ENCODE measurements at regions not wholly inside any gene's neighbourhood (a gene's known extent, or its start where the extent isn't known, plus 50 kb on each side); places are given as distances from the start of the nearest gene placed in this dataset.
"Not testable (repeated sequence)": the region's sequence is repeated elsewhere in the genome, so short reads cannot be mapped to it uniquely, and the experiment has no call there.

DNA sequence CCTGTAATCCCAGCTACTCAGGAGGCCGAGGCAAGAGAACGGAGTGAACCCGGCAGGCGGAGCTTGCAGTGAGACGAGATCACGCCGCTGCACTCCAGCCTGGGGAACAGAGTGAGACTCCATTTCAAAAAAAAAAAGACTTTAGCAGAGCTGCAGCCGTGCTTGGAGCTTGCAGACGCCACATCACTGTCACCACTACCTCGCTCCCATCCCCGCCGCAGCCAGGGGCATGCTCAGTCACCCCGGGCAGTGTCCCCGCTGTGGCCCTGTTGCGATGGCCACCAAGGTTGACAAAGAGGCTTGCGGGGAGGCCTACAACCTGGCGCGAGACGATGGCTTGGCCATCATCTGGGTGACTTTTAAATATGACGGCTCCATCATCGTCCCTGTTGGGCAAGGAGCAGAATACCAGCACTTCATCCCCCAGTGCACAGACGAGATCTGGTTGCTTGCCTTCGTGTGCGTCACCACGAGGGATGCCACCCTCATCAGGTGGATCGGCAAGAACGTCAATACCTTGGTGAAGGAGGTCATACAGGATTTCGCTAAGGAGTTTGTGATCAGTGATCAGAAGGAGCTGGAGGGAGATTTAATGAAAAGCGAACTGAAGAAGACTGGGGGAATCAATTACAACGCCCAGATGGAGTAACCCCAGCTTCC is 118.1 kb downstream of the TNFRSF13B start:
- H3K4me1 ChIP-seq, result no peaks in the 10 kb centered on the region
- 89 to 91% methylated on average over 7 to 9 of the region's 30 CpGs for WGBS, 2 donors (ENCODE audit: low coverage in 1 of 2)
- ATAC-seq, result no peak
- no peaks in the 10 kb centered on the region for H3K9me3 ChIP-seq
- TF ChIP-seq POLR2AphosphoS5 (IDR thresholded peaks at IDR 0.05), result no peak
- no peak for TF ChIP-seq POLR2A (IDR thresholded peaks at IDR 0.05)
- TF ChIP-seq, protein P1, sequence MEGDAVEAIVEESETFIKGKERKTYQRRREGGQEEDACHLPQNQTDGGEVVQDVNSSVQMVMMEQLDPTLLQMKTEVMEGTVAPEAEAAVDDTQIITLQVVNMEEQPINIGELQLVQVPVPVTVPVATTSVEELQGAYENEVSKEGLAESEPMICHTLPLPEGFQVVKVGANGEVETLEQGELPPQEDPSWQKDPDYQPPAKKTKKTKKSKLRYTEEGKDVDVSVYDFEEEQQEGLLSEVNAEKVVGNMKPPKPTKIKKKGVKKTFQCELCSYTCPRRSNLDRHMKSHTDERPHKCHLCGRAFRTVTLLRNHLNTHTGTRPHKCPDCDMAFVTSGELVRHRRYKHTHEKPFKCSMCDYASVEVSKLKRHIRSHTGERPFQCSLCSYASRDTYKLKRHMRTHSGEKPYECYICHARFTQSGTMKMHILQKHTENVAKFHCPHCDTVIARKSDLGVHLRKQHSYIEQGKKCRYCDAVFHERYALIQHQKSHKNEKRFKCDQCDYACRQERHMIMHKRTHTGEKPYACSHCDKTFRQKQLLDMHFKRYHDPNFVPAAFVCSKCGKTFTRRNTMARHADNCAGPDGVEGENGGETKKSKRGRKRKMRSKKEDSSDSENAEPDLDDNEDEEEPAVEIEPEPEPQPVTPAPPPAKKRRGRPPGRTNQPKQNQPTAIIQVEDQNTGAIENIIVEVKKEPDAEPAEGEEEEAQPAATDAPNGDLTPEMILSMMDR (IDR thresholded peaks at IDR 0.05), result no peak
- TF ChIP-seq EP300 (IDR thresholded peaks at IDR 0.05), result no peak
- H3K27ac ChIP-seq, result no peak overlapping the region
- H3K36me3 ChIP-seq, result no peaks in the 10 kb centered on the region
- no peaks in the 10 kb centered on the region for H3K27me3 ChIP-seq
- H3K4me3 ChIP-seq, result no peak overlapping the region

GRCh38 chr17:16849861-16850260 is 122.1 kb downstream of the TNFRSF13B start:
- not testable (repeated sequence) for ATAC-seq, H3K27ac ChIP-seq, H3K36me3 ChIP-seq, H3K4me3 ChIP-seq, H3K4me1 ChIP-seq, H3K27me3 ChIP-seq, H3K9me3 ChIP-seq
- 60% methylated on average over 2 of the region's 7 CpGs; no CpG with 5 or more reads in 1 of the 2 donors for WGBS, 2 donors (ENCODE audit: low coverage in 1 of 2)

DNA sequence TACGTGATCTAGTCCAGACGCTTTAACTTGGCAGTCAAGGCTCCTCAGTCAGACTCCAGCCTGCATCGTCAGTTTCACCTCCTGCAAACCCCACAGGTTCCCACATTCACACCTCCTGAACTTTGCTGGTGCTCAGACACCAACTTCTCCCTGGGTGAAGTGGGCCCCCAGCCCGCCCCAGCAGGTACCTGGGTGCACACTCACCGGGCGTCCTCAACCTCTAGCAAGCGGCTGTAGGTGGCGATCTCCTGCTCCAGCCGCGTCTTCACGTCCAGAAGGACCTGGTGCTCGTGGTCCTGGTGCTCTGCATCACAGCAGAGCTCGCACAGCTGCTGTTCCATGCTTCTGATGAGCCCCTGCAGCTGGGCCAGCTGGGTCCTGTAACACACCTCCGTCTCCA is 122.9 kb downstream of the TNFRSF13B start:
- not testable (repeated sequence) for H3K4me3 ChIP-seq, H3K36me3 ChIP-seq, H3K27ac ChIP-seq, H3K4me1 ChIP-seq, H3K27me3 ChIP-seq, ATAC-seq, H3K9me3 ChIP-seq
- no CpG with 5 or more reads among the region's 14 CpGs for WGBS, 2 donors (ENCODE audit: low coverage in 1 of 2)

GRCh38 chr17:16845098-16845497 is 126.8 kb downstream of the TNFRSF13B start:
- no CpG with 5 or more reads among the region's 9 CpGs for WGBS, 2 donors (ENCODE audit: low coverage in 1 of 2)
- H3K4me1 ChIP-seq, H3K9me3 ChIP-seq, ATAC-seq, H3K27ac ChIP-seq, H3K4me3 ChIP-seq, H3K27me3 ChIP-seq, H3K36me3 ChIP-seq: not testable (repeated sequence)

- not testable (repeated sequence) for H3K4me1 ChIP-seq, ATAC-seq, H3K4me3 ChIP-seq, H3K27ac ChIP-seq, H3K36me3 ChIP-seq, H3K27me3 ChIP-seq, H3K9me3 ChIP-seq
- WGBS, 2 donors (ENCODE audit: low coverage in 1 of 2), result 80% methylated on average over 1 of the region's 6 CpGs; no CpG with 5 or more reads in 1 of the 2 donors
These were observed 127.2 kb downstream of the TNFRSF13B start for GRCh38 chr17:16844669-16845068.

DNA sequence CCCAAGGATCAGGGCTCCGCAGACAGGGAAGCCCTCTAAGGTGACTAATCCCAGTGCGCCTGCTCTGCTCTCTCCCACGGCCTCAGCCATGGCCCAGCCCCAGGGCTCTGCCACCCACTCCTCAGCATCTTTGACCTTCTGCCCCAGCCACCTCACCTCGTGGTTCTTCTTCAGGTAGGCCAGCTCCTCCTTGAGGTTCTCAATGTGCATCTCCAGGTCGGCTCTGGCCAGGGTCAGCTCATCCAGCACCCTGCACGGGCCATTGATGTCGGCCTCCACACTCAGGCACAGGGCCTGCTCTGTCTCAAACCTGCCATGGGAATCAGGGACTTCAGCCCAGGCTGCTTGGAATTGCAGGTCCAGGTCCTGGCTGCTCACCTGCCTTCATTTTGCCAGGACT is 128.4 kb downstream of the TNFRSF13B start:
- not testable (repeated sequence) for H3K36me3 ChIP-seq, H3K27ac ChIP-seq, H3K9me3 ChIP-seq, H3K27me3 ChIP-seq, H3K4me3 ChIP-seq, H3K4me1 ChIP-seq, ATAC-seq
- no CpG with 5 or more reads among the region's 7 CpGs for WGBS, 2 donors (ENCODE audit: low coverage in 1 of 2)

- H3K27me3 ChIP-seq, H3K4me3 ChIP-seq, H3K9me3 ChIP-seq, H3K36me3 ChIP-seq, ATAC-seq, H3K4me1 ChIP-seq, H3K27ac ChIP-seq: not testable (repeated sequence)
- WGBS, 2 donors (ENCODE audit: low coverage in 1 of 2), result 29% methylated on average over 3 of the region's 6 CpGs; no CpG with 5 or more reads in 1 of the 2 donors
These were observed 129.6 kb downstream of the TNFRSF13B start for GRCh38 chr17:16842346-16842745.

DNA sequence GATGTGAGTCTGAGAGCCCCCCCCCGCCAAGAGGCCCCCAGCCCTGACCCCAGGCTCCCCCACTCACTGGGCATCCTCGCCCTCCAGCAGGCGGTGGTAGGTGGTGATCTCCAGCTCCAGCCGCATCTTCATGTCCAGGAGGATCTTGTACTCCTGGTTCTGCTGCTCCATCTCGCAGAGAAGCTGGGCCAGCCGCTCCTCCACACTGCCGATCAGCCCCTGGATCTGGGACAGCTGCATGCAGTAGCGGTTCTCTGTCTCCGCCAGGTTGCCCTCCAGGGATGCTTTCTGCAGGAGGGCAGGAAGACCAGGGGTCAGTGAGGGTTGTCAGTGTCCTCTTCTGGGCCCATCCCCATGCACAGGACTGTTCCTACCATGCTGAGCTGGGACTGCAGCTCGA is 130.0 kb downstream of the TNFRSF13B start:
- not testable (repeated sequence) for ATAC-seq, H3K9me3 ChIP-seq, H3K27me3 ChIP-seq, H3K27ac ChIP-seq, H3K4me3 ChIP-seq, H3K36me3 ChIP-seq, H3K4me1 ChIP-seq
- no CpG with 5 or more reads among the region's 10 CpGs for WGBS, 2 donors (ENCODE audit: low coverage in 1 of 2)

DNA sequence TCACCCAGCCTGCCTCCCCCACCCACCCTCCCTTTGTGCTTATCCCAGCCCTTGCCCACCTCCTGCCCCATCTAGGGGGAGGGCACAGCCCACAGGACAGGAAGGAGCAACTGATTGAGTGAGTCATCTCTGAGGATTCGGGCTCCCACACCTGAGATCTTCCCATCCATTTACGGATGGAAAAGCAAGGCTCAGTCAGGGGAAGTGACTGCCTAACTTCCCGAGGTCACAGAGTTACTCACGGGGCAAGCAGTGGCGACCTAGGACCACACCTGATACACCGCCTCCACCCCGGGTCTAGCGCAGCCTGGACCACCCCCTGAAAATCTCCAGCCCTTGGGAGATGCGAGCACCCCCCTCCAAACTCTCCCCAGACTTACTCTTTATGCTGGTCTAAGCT is 131.7 kb downstream of the TNFRSF13B start:
- not testable (repeated sequence) for H3K4me3 ChIP-seq, H3K4me1 ChIP-seq, H3K27ac ChIP-seq, H3K36me3 ChIP-seq, ATAC-seq, H3K9me3 ChIP-seq, H3K27me3 ChIP-seq
- WGBS, 2 donors (ENCODE audit: low coverage in 1 of 2), result no CpG with 5 or more reads among the region's 9 CpGs

DNA sequence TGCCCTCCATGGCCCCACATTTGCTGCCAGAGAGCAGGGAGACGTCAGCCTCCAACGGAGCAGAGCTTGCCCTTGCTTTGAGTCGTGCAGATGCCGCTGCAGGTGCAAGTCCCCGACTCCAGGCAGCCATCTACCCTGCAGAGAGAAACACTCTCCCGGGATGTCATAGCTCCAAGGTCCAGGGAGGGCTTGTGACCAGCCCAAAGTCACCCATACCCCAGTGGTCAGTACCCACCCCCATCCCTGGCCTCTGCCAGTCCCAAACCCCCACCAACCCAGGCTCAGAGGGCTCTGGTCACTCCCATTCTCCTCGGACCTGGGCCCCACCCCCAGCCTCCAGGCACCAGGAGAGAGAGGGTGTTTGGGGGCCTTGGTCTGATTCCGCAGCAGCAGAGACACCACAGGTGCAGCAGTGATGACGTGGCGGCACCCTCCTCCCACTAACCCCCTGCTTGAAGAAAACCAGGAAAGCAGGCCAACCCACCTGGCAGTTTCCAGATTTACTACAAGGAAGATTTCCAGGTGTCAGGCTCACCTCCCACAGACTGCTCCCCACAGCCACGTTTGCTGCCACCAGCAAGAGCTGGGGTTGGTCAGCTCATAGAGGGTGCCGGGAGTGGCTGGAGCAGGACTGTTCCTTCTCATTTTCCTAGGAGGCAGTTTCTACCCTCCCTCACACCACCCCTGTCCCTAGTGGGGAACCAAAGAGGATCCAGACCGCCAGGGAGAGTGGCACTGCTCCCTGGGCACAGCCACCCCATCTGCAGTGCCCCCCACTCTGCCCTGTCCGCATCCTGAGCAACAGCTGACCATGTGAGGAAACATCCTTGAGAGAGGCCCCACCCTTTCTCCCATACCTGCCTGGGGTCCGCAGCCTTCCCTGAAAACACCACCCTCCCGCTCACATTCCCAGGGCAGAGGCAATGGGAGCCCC is 132.4 kb downstream of the TNFRSF13B start:
- ATAC-seq, H3K4me3 ChIP-seq, H3K4me1 ChIP-seq, H3K36me3 ChIP-seq, H3K9me3 ChIP-seq, H3K27ac ChIP-seq, H3K27me3 ChIP-seq: not testable (repeated sequence)
- WGBS, 2 donors (ENCODE audit: low coverage in 1 of 2), result 20% methylated on average over 1 of the region's 16 CpGs; no CpG with 5 or more reads in 1 of the 2 donors

DNA sequence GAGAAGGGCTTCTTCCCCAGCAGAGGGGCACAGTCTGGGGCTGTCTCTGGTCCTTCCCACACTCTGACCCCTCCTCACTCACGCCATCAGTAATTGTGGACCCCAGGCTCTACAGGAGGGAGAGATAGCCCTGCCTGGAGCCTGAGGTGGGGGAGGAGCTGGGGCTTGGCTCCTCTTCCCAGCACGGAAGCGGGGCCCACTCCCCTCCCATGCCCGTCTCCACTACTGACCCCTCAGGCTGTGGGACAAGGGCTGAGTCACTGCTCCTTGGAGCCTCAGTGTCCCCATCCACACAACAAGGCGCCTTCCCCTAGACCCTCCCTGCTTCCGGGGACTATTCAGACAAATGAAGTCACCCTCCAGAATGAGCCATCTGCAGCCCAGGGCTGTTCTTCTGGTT is 133.1 kb downstream of the TNFRSF13B start:
- H3K4me1 ChIP-seq, ATAC-seq, H3K27me3 ChIP-seq, H3K9me3 ChIP-seq, H3K27ac ChIP-seq, H3K4me3 ChIP-seq, H3K36me3 ChIP-seq: not testable (repeated sequence)
- no CpG with 5 or more reads among the region's 6 CpGs for WGBS, 2 donors (ENCODE audit: low coverage in 1 of 2)

DNA sequence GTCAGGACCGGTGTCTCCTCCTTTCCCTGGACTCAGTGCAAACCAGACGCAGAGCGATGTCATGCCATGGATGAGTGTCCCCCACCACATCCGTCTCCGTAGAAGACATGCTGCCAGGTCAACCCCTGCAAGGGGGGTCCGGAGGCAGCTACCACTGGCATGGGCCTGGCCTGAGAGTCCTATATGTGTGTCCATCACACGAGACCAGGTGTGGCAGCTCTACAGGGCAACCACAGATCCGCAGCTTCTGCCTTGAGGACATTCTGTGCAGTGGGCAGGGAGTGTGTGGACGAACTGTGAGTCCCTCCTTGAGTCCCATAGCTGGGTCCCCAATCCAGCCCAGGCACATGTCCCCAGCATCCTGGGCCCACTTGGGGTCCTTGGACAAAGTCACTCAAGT is 133.6 kb downstream of the TNFRSF13B start:
- H3K36me3 ChIP-seq, H3K4me1 ChIP-seq, H3K27me3 ChIP-seq, ATAC-seq, H3K27ac ChIP-seq, H3K4me3 ChIP-seq, H3K9me3 ChIP-seq: not testable (repeated sequence)
- WGBS, 2 donors (ENCODE audit: low coverage in 1 of 2), result 90% methylated on average over 2 of the region's 9 CpGs; no CpG with 5 or more reads in 1 of the 2 donors
